Inferior parietal cortex (tissue), 1 donor: ENCODE measurements at regions not wholly inside any gene's neighbourhood (a gene's known extent, or its start where the extent isn't known, plus 50 kb on each side); places are given as distances from the start of the nearest gene placed in this dataset.
"Not testable (repeated sequence)": the region's sequence is repeated elsewhere in the genome, so short reads cannot be mapped to it uniquely, and the experiment has no call there.

Experiments
- DNase-seq: peaks from one replicate; pipeline ENCODE4 v3.0.0-alpha.2; 2016; ENCODE audit errors: extremely low spot score

GRCh38 chr1:187836557-187836956 is 1007.8 kb downstream of the PLA2G4A start:
- no peak for DNase-seq

- DNase-seq, result no peak
Measured at GRCh38 chr1:187837787-187838186, 1009.0 kb downstream of the PLA2G4A start.

GRCh38 chr1:187838335-187839293 is 1009.9 kb downstream of the PLA2G4A start:
- no peak for DNase-seq

- no peak for DNase-seq
Measured at GRCh38 chr1:187839873-187840272, 1011.1 kb downstream of the PLA2G4A start.

- DNase-seq, result no peak
Measured at GRCh38 chr1:187840557-187840956, 1011.8 kb downstream of the PLA2G4A start.

GRCh38 chr1:187842406-187843165 is 1013.8 kb downstream of the PLA2G4A start:
- DNase-seq, result no peak

- DNase-seq, result no peak
Measured at GRCh38 chr1:187844313-187844712, 1015.6 kb downstream of the PLA2G4A start.

- no peak for DNase-seq
Measured at GRCh38 chr1:187847531-187847930, 1018.8 kb downstream of the PLA2G4A start.

GRCh38 chr1:187848321-187848720 is 1019.6 kb downstream of the PLA2G4A start:
- DNase-seq, result no peak

- DNase-seq, result not testable (repeated sequence)
Measured at GRCh38 chr1:187850146-187850545, 1021.4 kb downstream of the PLA2G4A start.

- DNase-seq, result no peak
Measured at GRCh38 chr1:187853505-187853904, 1024.8 kb downstream of the PLA2G4A start.

- DNase-seq, result no peak
Measured at GRCh38 chr1:187854457-187854856, 1025.7 kb downstream of the PLA2G4A start.

GRCh38 chr1:187862506-187862905 is 1033.8 kb downstream of the PLA2G4A start:
- no peak for DNase-seq

- DNase-seq, result no peak
Measured at GRCh38 chr1:187870552-187870951, 1041.8 kb downstream of the PLA2G4A start.

GRCh38 chr1:187871177-187871845 is 1042.6 kb downstream of the PLA2G4A start:
- no peak for DNase-seq

- DNase-seq, result no peak
Measured at GRCh38 chr1:187872550-187872949, 1043.8 kb downstream of the PLA2G4A start.

GRCh38 chr1:187873126-187873525 is 1044.4 kb downstream of the PLA2G4A start:
- DNase-seq, result no peak

- no peak for DNase-seq
Measured at GRCh38 chr1:187876775-187877174, 1048.0 kb downstream of the PLA2G4A start.

GRCh38 chr1:187877220-187877619 is 1048.5 kb downstream of the PLA2G4A start:
- no peak for DNase-seq

- DNase-seq, result no peak
Measured at GRCh38 chr1:187878883-187879282, 1050.1 kb downstream of the PLA2G4A start.

GRCh38 chr1:187883356-187883755 is 1054.6 kb downstream of the PLA2G4A start:
- DNase-seq, result no peak
